CD4-positive, alpha-beta T cell treated with Interleukin-4 for 1 hour (primary cell): ENCODE measurements at regions not wholly inside any gene's neighbourhood (a gene's known extent, or its start where the extent isn't known, plus 50 kb on each side); places are given as distances from the start of the nearest gene placed in this dataset.

ENCODE experiments used
- DNase-seq, 2 donors: peaks; one replicate each; pipeline ENCODE4 v3.0.0-alpha.2; 2020 to 2022

DNA sequence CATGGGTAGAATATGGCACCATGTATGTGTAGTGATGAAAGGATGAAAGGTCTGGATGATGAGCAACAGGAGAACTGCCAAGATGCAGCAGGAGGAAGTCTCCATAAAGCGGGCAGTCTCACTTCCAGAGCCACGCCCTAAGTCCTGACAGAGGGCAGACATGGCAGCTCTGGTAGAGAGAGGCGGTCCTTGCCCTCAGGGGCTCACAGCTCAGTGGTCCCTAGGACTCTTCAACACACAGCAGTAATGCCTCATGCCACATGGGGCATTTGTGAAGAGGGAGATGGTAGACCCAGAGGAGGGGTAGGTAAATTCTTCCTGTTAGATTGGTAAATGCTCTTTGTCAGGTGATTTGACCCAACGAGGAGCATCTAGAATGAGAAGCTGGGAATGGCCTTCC, 1088.4 kb downstream of the BCL11B start:
- DNase-seq = no peak

DNA sequence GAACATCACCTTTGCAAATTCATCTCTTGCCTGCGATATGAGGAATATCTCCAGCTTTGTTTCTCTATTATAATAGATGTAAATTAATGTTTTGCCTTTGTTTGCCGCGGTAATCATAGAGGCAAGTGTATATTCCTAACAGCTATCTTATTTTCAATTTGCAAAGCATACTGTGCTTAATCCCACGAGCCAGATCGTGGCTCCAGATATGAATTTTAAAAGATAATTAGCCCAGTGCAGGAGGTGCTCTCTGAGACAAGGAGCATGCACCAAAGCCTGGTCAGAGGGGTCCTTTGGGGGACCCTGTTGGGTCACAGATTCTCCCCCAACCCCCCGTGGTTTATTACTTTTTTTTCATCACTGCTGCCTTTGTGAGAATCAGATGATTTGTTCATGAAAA, 1087.5 kb downstream of the BCL11B start:
- DNase-seq = no peak

DNA sequence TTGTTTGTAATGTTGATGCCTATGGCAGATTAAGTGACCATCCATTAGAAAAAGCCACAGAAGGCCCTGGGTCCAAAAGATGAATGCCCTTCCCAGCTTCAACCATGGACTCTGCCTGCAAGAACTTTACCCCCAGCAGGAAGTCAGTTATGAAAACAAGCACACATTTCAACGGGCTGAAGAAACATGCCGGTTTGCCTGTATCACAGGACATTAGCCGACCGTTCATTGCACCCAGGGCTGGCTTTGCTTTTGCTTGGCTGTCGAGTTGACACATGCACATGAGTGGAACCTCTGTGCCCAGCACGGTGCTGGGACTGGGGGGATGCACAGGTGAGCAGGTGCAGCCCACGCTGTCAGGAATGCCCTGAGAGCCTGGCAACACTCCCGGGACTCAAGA, 1087.0 kb downstream of the BCL11B start:
- no peak for DNase-seq

DNA sequence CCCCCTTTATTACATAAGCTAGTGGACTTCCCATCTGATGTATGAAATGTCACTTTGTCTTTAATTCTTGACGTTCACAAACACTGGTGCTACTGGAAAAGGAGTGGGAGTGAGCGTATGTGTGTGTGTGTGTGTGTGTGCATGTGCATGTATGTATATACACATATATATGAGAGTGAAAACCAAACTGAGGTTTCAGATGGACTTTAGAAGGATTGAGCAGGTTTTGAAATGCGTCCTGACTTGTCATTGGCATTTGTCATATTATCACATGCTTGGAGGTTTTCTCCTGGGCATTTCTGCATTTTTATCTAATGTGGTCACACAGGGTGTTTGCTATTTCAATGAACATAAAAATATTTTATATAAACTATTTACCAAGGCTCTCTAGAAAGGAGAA, 1085.9 kb downstream of the BCL11B start:
- no peak for DNase-seq

DNA sequence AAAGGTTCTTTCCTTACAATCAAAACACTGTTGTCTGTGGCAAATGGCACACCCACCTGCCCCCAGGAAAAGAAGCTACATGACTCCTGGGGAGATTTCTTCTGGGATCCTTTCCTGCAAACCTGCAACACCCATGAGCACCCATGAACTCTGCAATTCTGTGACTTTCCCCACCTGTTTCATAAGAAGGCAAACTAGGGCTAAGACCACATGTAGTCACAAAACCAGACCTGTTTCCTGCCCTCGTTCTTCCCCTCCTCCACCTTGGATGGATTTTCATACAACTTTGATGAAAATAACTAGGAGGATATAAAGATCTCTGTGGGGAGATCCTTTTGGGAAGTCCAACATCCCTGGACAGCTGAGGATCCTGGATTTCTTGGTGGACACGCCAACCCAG, 1084.7 kb downstream of the BCL11B start:
- DNase-seq = peak; percentile 34 to 73

DNA sequence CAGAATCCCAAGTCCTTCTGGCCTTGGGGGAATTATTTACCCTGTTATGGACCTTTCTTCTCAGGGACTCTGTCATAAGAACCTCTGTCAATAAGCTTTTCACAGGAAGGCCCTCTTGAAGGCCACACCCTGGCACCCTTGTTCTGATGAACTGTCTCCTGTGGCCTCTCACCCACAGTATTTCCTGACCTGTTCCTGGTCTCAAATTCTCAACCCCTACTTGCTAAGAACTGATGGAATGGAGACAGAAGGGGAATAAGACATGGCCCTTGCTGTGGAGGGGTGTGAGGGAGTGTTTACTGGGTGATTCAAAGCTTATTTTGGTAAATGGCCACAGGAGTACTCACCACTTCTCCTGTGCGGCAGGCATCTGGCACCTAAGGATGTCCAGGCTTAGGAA, 1082.9 kb downstream of the BCL11B start:
- DNase-seq = peak; percentile 81 to 88

DNA sequence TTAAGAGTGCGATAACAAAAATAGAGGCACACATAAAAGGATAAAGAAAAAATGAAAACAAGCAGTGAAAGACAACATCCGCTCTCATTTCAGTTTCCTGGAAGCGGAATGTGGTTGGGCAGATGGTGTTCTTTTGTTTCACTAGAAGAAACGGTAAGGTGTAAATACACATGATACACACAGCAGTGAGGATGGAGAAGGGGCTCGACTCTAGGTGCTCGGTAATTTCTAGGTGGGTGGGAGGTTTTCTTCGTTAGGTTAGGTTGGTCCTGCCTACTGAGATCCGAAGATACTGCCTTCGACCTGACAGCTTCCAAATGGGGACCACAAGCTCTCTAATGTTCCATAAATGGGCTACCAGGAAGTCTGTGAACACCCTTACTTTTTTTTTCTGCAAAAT, 1082.5 kb downstream of the BCL11B start:
- peak; percentile 86 to 91 for DNase-seq

DNA sequence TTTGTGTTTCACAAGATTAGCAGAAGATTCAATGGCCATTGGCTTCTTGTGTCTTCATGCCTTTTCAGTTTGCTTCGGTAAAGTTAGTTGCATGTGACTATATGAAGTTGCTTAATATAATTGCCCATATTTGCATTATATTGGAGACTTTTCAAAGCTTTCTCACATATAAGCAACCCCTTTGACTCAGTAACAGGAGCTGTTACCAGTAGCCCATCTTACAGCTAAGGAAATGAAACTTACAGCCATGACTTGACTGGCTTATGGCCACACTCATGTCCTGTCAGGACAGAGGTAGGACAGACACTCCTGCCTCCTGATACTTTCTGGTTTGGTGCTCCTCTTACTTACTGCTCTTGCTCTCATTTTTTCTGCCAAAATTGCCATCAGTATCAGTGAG, 1082.1 kb downstream of the BCL11B start:
- DNase-seq = no peak

DNA sequence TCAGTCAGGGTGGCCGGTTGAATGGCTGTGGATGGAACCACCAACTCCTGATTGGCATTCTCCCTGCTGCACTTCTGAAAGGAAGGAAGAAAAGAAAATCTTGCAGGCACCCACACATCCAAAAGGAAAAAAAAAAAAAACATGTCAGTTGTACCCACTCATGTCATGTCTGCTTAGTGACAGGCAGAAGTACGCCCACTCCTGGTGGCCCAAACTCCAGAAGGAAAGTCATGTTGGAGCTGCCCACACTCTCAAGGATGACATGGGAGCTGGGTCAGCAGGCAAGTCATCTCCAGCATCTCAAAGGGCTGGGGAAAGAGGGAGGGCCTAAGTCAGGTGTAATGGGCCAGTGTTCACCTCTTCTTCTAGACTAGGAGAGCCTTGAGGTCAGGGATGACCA, 1079.1 kb downstream of the BCL11B start:
- no peak for DNase-seq

DNA sequence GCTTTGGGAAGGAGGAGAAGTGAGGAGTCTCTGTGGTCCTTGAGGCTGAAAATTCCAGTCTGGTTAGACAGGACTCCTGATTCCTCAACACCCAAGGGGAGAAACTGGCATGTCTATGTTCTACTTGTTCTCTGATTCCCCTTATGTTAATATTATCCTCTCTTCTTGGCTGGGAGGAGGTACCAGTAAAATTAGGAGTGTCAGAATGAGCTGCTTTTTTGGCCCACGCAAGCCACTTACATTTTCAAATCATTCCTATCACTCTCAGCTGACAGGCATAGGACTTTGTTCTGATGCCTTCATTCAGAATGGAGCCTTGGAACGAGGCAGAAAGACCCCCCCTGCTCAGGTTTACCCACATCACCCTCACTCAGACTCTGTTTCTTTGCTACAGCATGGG, 1077.2 kb downstream of the BCL11B start:
- DNase-seq = no peak

DNA sequence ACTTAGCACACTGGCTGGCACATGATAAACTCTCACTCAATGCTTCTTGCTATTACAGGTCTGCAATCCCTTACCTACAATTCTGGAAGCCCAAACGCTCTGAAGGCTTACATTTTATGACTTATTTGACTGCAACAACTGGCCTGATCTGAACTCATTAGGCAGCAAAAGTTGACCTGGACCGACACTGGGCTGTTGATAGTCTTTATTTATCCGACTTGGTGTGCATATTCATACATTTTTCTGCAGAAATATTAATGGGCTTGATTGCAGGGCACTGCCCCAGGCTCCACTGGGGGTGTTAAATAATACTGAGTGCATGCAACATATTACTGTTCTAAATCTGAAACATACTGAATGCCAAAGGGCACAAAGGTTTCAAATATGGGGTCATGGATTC, 1076.7 kb downstream of the BCL11B start:
- DNase-seq = no peak

DNA sequence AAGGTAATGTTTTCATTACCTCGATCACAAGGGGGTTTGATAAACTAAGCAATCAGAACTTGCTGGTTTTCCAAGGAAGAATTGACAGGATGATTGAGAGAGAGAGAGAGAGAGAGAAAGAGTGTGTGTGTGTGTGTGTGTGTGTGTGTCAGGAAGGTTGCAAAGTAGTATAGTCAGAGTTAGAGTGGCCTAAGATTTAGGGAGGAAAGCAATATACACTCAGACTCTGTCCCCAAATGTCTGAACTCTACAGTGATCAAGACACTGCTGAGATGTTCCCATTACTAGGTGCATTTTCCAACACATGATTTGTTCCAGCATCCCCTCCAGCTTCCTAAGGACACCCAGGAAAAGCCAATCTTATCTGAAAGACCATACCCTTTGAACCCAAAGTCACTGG, 1074.1 kb downstream of the BCL11B start:
- DNase-seq = no peak

DNA sequence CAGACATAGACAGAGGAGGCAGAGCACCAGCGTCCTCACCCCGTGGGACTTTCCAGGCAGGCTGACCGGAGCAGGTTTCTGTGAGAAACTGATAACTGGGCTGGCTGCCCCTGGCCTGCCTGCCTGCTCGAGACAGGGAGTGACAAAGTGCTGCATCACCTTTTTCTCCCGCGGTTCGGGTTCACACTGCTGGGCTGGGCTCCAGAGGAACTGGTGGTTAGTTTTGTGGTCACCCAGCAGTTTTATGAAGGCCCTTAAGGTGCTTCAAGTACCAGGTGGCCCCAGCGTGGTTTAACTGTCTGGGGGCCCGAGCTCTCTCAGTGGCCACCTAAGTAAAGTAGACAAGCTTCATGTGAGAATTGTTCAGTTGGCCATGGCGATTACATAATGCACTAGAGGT, 1073.6 kb downstream of the BCL11B start:
- peak; percentile 65 to 75 for DNase-seq

DNA sequence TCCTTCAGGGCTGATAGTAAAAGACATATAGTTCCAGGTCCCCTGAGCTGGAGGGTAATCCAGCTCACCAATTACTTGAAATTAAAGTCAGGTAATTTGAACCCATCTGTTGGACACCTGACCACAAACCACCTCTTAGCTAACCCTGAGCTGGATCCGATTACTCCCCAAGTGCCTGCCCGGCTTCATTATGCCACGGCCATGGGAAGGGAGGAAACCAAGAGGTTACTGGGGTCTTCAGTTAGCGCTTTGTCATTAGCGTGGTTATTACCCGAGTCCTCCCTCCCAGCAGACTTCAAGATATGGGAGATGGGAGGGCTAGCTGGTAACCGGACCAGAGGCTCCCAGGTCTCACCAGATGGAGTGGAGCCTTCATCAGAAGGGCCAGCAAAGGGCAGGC, 1071.4 kb downstream of the BCL11B start:
- DNase-seq = no peak

DNA sequence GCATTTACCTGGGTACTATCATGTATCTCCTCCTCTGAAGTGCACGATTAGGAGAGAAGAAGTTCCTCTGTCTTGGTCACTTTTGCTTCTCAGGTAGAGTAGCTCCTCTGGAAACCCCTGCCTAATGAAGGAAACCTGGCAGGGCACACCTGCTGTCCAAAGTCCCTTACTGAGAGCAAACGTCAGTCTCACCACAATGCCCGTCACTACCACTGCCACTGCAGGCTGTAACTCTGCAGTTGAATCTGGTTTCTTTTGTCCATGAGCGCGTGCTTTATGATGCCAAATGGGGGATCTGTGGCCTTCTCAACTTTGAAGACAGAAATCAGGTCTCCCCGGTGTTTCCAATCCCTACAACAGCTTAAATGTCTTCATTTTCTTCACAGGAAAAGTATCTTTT, 1068.6 kb downstream of the BCL11B start:
- peak in 1 of 2 donors; percentile 47 for DNase-seq

DNA sequence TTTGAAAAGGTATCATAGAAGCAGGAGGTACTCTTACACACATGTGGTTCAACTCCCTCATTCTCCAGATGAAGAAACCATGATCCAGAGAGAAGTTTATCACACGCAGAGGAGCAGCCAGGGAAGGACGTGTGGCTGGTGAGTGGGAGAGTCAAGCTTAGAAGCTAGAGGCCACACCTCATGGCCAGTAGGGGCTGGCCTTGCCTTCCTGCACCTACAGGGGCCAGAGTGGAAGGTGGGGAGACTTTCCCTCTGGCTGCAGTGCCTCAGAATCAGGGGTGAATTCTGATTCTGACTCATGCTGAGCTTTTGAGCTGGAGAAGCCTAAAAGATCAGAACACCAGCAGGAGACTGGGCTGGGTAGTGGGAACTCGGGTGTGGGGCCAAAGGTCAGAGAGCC, 1067.9 kb downstream of the BCL11B start:
- no peak for DNase-seq

DNA sequence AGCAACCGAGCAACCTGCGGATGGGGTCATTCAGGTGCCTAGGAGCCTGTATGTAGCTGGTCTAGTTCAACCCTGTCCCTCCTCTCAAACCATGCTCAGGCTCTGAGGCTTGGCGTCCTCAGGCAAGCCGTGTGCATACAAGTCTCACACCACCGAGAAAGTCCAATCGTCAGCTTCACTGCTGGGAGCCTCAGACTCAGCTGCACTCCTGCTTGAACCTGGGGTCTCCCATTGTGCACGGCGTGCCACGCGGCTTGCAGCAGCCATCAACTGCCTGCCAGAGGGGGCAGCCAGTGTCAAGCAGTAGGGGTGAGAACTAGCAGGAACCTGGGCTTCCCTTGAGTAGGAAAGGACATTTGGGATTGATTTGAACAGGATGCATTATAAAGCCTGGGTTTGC, 1064.6 kb downstream of the BCL11B start:
- DNase-seq = no peak

DNA sequence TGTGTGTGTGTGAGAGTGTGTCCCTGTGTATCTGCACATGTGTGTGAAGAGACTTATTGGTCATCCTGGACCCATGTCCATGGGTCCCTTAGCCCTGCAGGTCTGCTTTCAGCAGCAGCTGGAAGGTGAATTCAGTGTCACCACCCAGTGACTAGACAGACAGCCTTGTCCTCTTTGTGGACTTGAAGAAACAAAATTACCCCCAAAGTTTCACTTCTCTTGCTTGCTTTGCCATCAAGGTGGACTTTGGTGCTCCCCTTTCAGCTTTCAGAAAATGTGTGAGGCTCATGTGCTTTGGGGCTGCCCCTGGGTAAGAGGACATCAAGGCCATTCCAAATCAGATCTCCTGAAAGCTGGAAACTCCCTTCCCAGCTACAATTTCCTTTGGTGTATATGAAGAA, 1063.8 kb downstream of the BCL11B start:
- DNase-seq = no peak

DNA sequence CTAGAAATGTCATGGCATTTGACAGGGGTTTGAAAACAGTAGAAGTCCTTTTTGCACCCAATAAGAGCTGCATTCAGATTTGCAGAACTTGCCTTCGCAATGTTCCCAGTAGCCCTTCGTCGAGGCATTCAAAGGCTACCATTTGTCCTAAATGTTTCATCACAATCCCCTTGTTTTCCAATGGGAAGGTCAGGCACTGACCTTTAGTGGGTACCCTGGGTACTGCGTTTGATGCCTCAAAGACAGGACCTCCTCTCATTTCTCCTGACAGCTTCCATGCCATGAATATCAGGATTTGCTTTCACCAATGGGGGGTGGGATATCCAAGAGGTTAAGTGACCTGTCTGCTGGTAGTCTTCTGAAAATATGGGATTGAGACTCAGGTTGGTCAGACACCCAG, 1063.1 kb downstream of the BCL11B start:
- no peak for DNase-seq

DNA sequence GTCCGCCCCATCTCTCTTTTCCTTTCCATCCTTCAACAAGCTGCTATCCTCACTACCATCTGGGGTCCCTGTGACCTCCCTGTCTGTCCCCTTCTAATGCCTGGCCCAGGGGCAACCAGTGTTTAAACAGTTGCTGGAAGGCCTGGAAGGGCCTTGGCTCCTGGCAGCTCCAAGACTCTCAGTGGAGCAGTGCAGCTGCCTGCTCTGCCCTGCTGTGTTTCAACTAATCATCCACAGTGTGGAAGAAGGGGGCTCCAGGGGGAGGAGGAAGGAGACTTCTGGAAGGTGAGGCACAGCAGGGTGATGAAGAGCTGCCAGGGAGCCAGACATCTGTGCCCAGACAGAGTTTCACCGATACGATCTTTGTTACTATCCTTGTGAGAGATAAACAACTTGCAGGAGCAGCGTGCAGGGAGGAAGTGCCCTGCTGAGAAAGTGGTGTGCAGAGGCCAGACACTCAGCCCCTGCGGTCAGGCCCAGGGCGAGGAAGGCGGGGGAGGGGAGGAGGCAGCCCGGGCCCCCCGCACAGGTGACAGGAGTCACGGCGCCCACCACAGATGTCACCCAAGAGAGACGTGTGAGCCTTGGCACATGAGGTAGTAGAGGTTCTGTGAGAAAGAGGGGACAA, 1061.8 kb downstream of the BCL11B start:
- DNase-seq = peak; percentile 66 to 68

DNA sequence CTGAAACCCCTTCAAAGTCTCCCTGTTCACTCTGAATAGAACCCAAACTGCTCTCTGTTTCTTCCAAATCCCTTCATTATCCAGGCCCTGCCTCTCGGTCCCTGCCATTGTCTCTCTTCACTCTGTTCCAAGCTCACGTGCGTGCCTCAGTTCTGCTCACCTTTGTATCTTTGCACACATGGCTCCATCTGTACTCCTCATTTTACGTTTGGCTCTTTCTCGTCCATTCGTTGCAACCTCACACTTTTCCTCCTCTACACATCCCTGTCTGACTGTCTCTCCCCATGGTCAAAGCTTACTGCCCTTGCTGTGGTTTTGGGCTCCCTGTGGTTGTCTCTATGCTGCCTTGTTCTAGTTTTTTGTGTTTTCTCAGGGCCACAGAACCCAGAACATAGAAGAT, 1054.5 kb downstream of the BCL11B start:
- DNase-seq = no peak

DNA sequence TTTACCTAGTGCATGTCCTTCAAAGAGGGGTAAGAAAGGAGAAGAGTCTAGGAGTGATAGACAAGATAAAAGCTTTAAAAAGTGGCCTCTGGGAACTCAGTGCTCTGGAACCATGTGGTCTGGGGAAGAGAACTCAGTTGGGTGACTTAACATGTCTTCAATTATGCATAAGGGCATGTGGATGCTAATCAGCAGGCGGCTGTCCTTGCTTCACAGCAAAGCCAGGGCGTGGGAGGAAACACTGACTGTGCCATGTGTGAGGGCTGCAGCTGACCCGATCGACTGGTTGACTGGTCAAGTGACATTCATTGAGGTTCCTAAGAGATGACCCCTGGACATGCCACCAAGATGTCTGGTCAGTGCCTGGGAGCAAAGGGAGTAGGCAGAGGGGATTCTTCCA, 1053.8 kb downstream of the BCL11B start:
- no peak for DNase-seq

DNA sequence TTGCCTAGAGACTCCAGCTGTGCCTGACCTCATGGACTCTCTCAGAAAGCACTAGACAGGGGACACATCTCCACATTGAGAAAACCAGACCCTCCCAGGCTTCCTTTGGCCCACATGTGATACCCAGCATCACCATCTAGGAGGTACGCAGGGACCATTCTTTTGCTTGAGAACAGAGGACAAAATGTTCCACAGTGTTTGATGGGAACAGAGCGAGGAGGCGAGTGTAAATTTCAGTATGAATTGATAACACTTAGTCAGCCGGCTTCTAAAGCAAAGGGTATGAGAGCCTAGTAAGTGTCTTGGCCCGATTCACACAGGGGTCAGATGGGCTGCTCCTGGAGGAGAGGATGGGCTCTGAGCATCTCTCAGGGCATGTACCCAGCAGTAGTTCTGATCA, 1052.4 kb downstream of the BCL11B start:
- DNase-seq = no peak

DNA sequence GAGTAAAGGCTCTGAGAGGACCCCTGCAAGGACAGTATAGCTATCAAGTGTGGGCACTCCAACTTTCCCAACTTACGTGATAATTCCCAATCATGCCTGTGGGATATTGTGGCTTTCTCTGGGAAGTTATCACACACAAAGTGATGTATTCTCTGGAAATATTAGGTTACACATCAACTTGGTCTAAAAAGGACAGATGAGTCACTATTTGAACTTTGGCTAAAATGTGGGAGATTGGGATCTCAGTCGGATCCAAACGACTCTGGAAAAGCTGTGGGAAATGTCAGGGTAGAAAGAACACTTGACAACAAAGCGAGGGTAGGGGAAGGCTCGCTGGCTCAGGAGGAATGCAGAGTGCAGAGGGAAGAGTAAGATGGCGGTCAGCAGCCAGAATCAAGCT, 1048.9 kb downstream of the BCL11B start:
- DNase-seq = no peak

DNA sequence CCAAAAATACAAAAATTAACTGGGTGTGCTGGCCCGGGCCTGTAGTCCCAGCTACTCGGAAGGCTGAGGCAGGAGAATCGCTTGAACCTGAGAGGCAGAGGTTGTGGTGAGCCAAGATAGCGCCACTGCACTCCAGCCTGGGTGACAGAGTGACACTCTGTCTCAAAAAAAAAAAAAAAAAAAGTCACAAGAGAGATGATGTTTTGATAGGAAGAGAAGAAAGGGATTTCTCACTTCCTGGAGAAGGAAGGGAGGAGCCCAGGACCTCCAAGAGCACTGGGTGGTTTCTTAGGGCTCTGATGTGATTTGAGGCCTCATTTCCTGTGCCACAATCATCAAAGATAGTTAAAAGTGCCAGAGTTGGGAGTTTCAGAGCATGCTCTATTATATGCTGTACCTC, 1048.3 kb downstream of the BCL11B start:
- DNase-seq = peak; percentile 77 to 88

DNA sequence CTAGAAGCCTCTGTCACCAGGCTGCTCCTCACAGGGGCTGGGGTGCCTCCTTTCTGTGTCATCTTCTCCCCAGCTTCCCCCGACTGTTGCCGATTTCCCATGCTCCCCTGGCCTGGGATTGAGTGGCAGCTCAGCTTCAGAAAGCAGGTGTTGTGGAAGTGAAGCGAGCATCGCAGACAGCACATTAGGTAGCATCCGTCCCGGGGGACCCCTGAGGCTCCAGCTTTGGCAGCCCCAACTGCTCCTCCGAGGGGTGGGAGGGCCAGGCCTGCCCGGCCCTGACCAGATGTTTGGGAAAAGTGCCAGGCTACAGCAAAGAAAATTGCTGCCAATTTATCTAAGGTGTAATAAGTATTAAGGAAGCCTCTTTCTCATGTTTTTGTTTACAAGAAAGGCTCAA, 1045.6 kb downstream of the BCL11B start:
- no peak for DNase-seq
